Activated CD4-positive, alpha-beta T cell treated with anti-CD3 and anti-CD28 coated beads, Interleukin-2, Interleukin-6, amounts not matched to agents 100 ng/mL and 50 ng/mL, durations not matched to agents 16 hours and 8 hours (primary cell): ENCODE measurements at regions not wholly inside any gene's neighbourhood (a gene's known extent, or its start where the extent isn't known, plus 50 kb on each side); places are given as distances from the start of the nearest gene placed in this dataset.

Experiments
- DNase-seq: peaks from one replicate; pipeline ENCODE4 v3.0.0-alpha.2; 2020

GRCh38 chr20:56805313-56805712, 176.2 kb downstream of the TFAP2C start:
- DNase-seq, result no peak

- no peak for DNase-seq
Measured at GRCh38 chr20:56805966-56806365, 176.9 kb downstream of the TFAP2C start.

GRCh38 chr20:56806952-56807517, 177.9 kb downstream of the TFAP2C start:
- no peak for DNase-seq

- no peak for DNase-seq
Measured at GRCh38 chr20:56808117-56808725, 179.1 kb downstream of the TFAP2C start.

GRCh38 chr20:56808732-56809131, 179.6 kb downstream of the TFAP2C start:
- DNase-seq, result no peak

GRCh38 chr20:56809668-56810067, 180.6 kb downstream of the TFAP2C start:
- DNase-seq, result no peak

- DNase-seq, result no peak
Measured at GRCh38 chr20:56810141-56810540, 181.0 kb downstream of the TFAP2C start.

- no peak for DNase-seq
Measured at GRCh38 chr20:56815796-56816195, 186.7 kb downstream of the TFAP2C start.

- no peak for DNase-seq
Measured at GRCh38 chr20:56816349-56816748, 187.2 kb downstream of the TFAP2C start.

- DNase-seq, result no peak
Measured at GRCh38 chr20:56817780-56818675, 188.9 kb downstream of the TFAP2C start.

- DNase-seq, result no peak
Measured at GRCh38 chr20:56820984-56821383, 191.9 kb downstream of the TFAP2C start.

GRCh38 chr20:56826306-56826704, 197.2 kb downstream of the TFAP2C start:
- no peak for DNase-seq

GRCh38 chr20:56826705-56827665, 197.9 kb downstream of the TFAP2C start:
- no peak for DNase-seq

GRCh38 chr20:56827763-56828162, 198.7 kb downstream of the TFAP2C start:
- no peak for DNase-seq

GRCh38 chr20:56828402-56828801, 199.3 kb downstream of the TFAP2C start:
- DNase-seq, result no peak

- no peak for DNase-seq
Measured at GRCh38 chr20:56829788-56830385, 200.8 kb downstream of the TFAP2C start.

- DNase-seq, result no peak
Measured at GRCh38 chr20:56831795-56832194, 202.7 kb downstream of the TFAP2C start.

- DNase-seq, result no peak
Measured at GRCh38 chr20:56833427-56833826, 204.3 kb downstream of the TFAP2C start.

GRCh38 chr20:56835829-56836550, 206.9 kb downstream of the TFAP2C start:
- DNase-seq, result no peak

GRCh38 chr20:56839222-56839621, 210.1 kb downstream of the TFAP2C start:
- no peak for DNase-seq

- DNase-seq, result no peak
Measured at GRCh38 chr20:56839786-56840185, 210.7 kb downstream of the TFAP2C start.
